NCI-H2227 (cell line): ENCODE measurements at regions not wholly inside any gene's neighbourhood (a gene's known extent, or its start where the extent isn't known, plus 50 kb on each side); places are given as distances from the start of the nearest gene placed in this dataset.

ENCODE experiments used
- DNase-seq: peaks from one replicate; lab custom pipeline; 2025; ENCODE audit not compliant: unreplicated experiment; lab: John Stamatoyannopoulos, UW

GRCh38 chr7:57250801-57251200 lies 118.6 kb upstream of the ZNF479 start:
- no peak for DNase-seq

- no peak for DNase-seq
Observed at GRCh38 chr7:57256637-57257375, 124.6 kb upstream of the ZNF479 start.

- no peak for DNase-seq
Observed at GRCh38 chr7:57274535-57275283, 142.5 kb upstream of the ZNF479 start.

- no peak for DNase-seq
Observed at GRCh38 chr7:57300747-57301146, 149.2 kb upstream of the ZNF716 start.

GRCh38 chr7:57305192-57305748 lies 144.7 kb upstream of the ZNF716 start:
- no peak for DNase-seq

GRCh38 chr7:57308631-57309408 lies 141.2 kb upstream of the ZNF716 start:
- DNase-seq = no peak

- DNase-seq = no peak
Observed at GRCh38 chr7:57327081-57327480, 122.9 kb upstream of the ZNF716 start.

- no peak for DNase-seq
Observed at GRCh38 chr7:57328457-57328856, 121.5 kb upstream of the ZNF716 start.

- no peak for DNase-seq
Observed at GRCh38 chr7:57328963-57329362, 121.0 kb upstream of the ZNF716 start.

- no peak for DNase-seq
Observed at GRCh38 chr7:57339198-57339944, 110.6 kb upstream of the ZNF716 start.

- no peak for DNase-seq
Observed at GRCh38 chr7:57342954-57343353, 107.0 kb upstream of the ZNF716 start.

GRCh38 chr7:57343901-57344622 lies 105.9 kb upstream of the ZNF716 start:
- no peak for DNase-seq

GRCh38 chr7:57344957-57345356 lies 105.0 kb upstream of the ZNF716 start:
- no peak for DNase-seq

- DNase-seq = no peak
Observed at GRCh38 chr7:57348646-57349269, 101.2 kb upstream of the ZNF716 start.

- no peak for DNase-seq
Observed at GRCh38 chr7:57354195-57354594, 95.8 kb upstream of the ZNF716 start.

GRCh38 chr7:57354679-57355338 lies 95.2 kb upstream of the ZNF716 start:
- no peak for DNase-seq

- DNase-seq = no peak
Observed at GRCh38 chr7:57361406-57361805, 88.6 kb upstream of the ZNF716 start.

GRCh38 chr7:57362868-57363267 lies 87.1 kb upstream of the ZNF716 start:
- DNase-seq = no peak

GRCh38 chr7:57363321-57363720 lies 86.7 kb upstream of the ZNF716 start:
- no peak for DNase-seq
